ENCODE measurements at regions not wholly inside any gene's neighbourhood (a gene's known extent, or its start where the extent isn't known, plus 50 kb on each side); places are given as distances from the start of the nearest gene placed in this dataset.
"Not testable (repeated sequence)": the region's sequence is repeated elsewhere in the genome, so short reads cannot be mapped to it uniquely, and the experiment has no call there.

- H3K27ac Mint-ChIP-seq, result no peak overlapping the region
- no peaks in the 10 kb centered on the region for H3K36me3 Mint-ChIP-seq (ENCODE audit: low read depth)
- no peaks in the 10 kb centered on the region for H3K4me1 Mint-ChIP-seq (ENCODE audit: low read depth)
- H3K9me3 Mint-ChIP-seq, result no peaks in the 10 kb centered on the region
- H3K27me3 Mint-ChIP-seq (ENCODE audit: low read depth), result no peaks in the 10 kb centered on the region
- H3K4me3 Mint-ChIP-seq, result no peak overlapping the region
Measured at GRCh38 chr7:79781716-79782115, 328.2 kb upstream of the MAGI2 start.

DNA sequence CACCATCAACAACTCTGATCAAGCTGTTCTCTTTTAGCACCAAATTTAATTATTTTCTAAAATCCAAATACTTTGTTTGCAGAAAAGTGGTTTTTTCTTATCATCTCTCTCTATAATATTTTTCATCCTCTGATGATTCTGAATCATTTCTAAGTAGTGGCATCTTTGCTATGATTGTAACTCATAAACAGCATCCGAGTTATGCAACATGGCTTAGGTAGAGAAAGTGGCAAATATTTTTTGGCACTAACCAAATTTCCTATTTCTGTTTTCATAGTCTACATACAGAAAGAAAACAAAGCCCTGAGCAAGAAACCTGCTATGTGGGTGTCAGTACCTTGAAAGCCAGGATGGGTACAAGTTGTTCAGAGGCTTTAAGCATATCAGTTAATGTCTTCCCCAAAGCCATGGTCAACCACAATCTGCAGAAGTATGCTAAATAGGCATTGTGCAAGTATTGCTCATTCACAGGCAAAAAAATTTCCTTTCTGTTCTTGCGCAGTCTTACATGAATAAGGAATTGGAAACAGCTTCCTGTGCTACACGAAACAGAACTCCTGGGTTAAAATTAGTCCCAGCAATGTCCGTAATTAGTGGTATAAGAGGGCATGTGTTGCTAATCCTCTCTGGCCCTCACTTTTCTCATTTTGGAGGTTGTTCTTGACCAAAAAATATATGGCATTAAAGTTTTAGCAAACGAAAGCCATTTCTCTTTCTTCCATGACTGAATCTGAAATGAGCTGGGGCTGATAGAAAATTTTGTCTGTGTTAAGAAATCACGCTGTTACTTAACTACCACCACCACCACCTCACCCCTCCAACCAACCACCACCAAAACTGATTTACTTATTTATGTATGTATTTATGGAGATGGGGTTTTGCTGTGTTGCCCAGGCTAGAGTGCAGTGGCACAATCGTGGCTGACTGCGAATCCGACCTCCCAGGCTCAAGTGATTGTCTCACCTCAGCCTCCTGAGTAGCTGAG, 325.6 kb upstream of the MAGI2 start:
- H3K27ac Mint-ChIP-seq, result no peak overlapping the region
- no peak overlapping the region for H3K4me3 Mint-ChIP-seq
- H3K9me3 Mint-ChIP-seq, result no peaks in the 10 kb centered on the region
- H3K36me3 Mint-ChIP-seq (ENCODE audit: low read depth), result no peaks in the 10 kb centered on the region
- no peaks in the 10 kb centered on the region for H3K27me3 Mint-ChIP-seq (ENCODE audit: low read depth)
- no peaks in the 10 kb centered on the region for H3K4me1 Mint-ChIP-seq (ENCODE audit: low read depth)

- no peak overlapping the region for H3K27ac Mint-ChIP-seq
Measured at GRCh38 chr7:79775911-79776310, 322.4 kb upstream of the MAGI2 start.

GRCh38 chr7:79774150-79774549, 320.7 kb upstream of the MAGI2 start:
- H3K36me3 Mint-ChIP-seq (ENCODE audit: low read depth), result no peaks in the 10 kb centered on the region
- H3K27me3 Mint-ChIP-seq (ENCODE audit: low read depth), result no peaks in the 10 kb centered on the region
- H3K27ac Mint-ChIP-seq, result no peak overlapping the region
- H3K4me3 Mint-ChIP-seq, result no peak overlapping the region
- no peaks in the 10 kb centered on the region for H3K9me3 Mint-ChIP-seq
- H3K4me1 Mint-ChIP-seq (ENCODE audit: low read depth), result no peaks in the 10 kb centered on the region

More at GRCh38 chr7:79775911-79776310, 322.4 kb upstream of the MAGI2 start:
- H3K4me3 Mint-ChIP-seq, result no peak overlapping the region
- H3K27me3 Mint-ChIP-seq (ENCODE audit: low read depth), result no peaks in the 10 kb centered on the region
- H3K4me1 Mint-ChIP-seq (ENCODE audit: low read depth), result no peaks in the 10 kb centered on the region
- no peaks in the 10 kb centered on the region for H3K36me3 Mint-ChIP-seq (ENCODE audit: low read depth)
- no peaks in the 10 kb centered on the region for H3K9me3 Mint-ChIP-seq

DNA sequence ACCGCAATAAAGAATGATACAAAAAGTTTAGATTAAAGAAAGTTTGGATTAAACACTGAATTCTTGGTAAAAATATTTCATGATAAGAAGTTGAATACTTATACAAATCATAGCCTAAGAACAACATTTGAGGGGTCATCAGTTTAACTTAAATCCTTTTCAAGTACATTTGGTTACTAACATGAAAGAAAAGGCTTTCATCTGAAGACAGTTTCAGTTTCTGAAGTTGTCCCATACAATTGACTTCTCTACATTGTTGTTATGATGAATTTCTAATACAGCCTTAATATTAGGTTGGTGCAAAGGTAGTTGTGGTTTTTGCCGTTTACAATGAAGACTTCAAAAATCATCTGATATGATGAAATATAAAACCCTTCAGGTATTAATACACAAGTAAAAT, 317.5 kb upstream of the MAGI2 start:
- Mint-ChIP-seq H3K27ac (no peak overlapping the region), H3K4me3 (no peak overlapping the region), H3K27me3 (ENCODE audit: low read depth) (no peaks in the 10 kb centered on the region), H3K36me3 (ENCODE audit: low read depth) (no peaks in the 10 kb centered on the region), H3K4me1 (ENCODE audit: low read depth) (no peaks in the 10 kb centered on the region), H3K9me3 (no peaks in the 10 kb centered on the region)

DNA sequence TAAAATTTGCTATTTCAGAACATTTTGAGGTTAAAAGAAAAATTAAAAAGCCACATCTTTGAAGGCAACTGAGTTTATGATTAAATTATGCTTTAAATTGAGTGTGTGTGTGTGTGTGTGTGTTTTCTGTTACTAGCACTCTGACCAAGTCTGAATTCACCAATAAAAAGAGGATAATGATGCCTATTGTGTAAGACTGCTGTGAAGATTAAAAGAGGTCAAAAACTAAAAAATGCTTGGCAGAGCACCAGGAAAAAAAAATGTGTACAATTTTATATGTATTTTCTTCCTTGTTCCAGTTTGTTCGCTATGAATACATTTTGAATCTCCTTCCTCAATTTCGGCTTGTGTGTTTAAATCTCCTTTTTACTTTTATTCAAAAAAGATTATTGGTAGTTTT, 316.6 kb upstream of the MAGI2 start:
- Mint-ChIP-seq H3K9me3 (no peaks in the 10 kb centered on the region), H3K27me3 (ENCODE audit: low read depth) (no peaks in the 10 kb centered on the region), H3K4me1 (ENCODE audit: low read depth) (no peaks in the 10 kb centered on the region), H3K27ac (no peak overlapping the region), H3K36me3 (ENCODE audit: low read depth) (no peaks in the 10 kb centered on the region), H3K4me3 (no peak overlapping the region)

- not testable (repeated sequence) for H3K27ac Mint-ChIP-seq; H3K36me3 Mint-ChIP-seq (ENCODE audit: low read depth); H3K4me1 Mint-ChIP-seq (ENCODE audit: low read depth); H3K4me3 Mint-ChIP-seq; H3K27me3 Mint-ChIP-seq (ENCODE audit: low read depth); H3K9me3 Mint-ChIP-seq
Measured at GRCh38 chr7:79767876-79768560, 314.6 kb upstream of the MAGI2 start.

- H3K27me3 Mint-ChIP-seq (ENCODE audit: low read depth); H3K27ac Mint-ChIP-seq; H3K4me1 Mint-ChIP-seq (ENCODE audit: low read depth); H3K4me3 Mint-ChIP-seq; H3K9me3 Mint-ChIP-seq; H3K36me3 Mint-ChIP-seq (ENCODE audit: low read depth): not testable (repeated sequence)
Measured at GRCh38 chr7:79767192-79767591, 313.7 kb upstream of the MAGI2 start.

GRCh38 chr7:79761876-79762429, 308.5 kb upstream of the MAGI2 start:
- H3K4me3 Mint-ChIP-seq, result no peak overlapping the region
- peaks cover 3% of the 10 kb centered on the region for H3K9me3 Mint-ChIP-seq
- H3K27ac Mint-ChIP-seq, result no peak overlapping the region
- no peaks in the 10 kb centered on the region for H3K36me3 Mint-ChIP-seq (ENCODE audit: low read depth)
- no peaks in the 10 kb centered on the region for H3K27me3 Mint-ChIP-seq (ENCODE audit: low read depth)
- no peaks in the 10 kb centered on the region for H3K4me1 Mint-ChIP-seq (ENCODE audit: low read depth)

- H3K27ac Mint-ChIP-seq; H3K4me3 Mint-ChIP-seq; H3K36me3 Mint-ChIP-seq (ENCODE audit: low read depth); H3K9me3 Mint-ChIP-seq; H3K27me3 Mint-ChIP-seq (ENCODE audit: low read depth); H3K4me1 Mint-ChIP-seq (ENCODE audit: low read depth): not testable (repeated sequence)
Measured at GRCh38 chr7:79750941-79751340, 297.5 kb upstream of the MAGI2 start.

DNA sequence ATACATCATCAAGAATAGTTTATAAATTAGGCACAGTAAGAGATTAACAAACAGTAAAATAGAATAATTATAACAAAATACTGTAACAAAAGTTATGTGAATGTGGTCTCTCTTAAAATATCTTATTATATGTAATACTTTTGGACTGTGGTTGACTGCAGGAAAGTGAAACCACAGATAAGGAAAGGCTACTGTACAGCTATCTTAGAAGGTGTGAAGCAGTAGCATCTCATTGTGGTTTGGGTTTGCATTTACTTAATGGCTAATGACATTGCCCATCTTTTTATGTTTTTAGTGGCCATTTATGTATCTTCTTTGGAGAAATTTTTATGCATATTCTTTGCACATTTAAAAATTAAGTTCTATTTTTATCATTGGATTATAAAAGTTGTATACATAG, 296.4 kb upstream of the MAGI2 start:
- Mint-ChIP-seq H3K36me3 (ENCODE audit: low read depth) (no peaks in the 10 kb centered on the region), H3K4me1 (ENCODE audit: low read depth) (no peaks in the 10 kb centered on the region), H3K27ac (no peak overlapping the region), H3K9me3 (no peaks in the 10 kb centered on the region), H3K4me3 (no peak overlapping the region), H3K27me3 (ENCODE audit: low read depth) (no peaks in the 10 kb centered on the region)

DNA sequence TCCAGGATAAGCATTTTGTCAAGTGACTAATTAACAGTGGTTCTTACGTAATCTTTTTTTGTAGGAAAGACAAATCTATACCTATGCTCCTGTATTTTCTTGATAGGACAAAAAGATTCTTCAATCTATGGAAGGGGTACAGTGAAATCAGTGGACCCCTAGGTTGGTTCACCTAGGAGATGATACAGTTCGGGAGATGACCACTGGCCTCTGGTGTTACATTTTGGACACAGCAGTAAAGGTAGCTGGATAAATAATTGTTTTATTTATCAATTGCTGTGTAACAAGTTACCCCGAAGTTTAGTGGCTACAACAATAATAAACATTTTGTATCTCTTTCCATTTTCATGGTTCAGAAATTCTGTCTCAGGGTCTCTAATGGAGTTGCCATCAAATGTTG, 288.2 kb upstream of the MAGI2 start:
- no peaks in the 10 kb centered on the region for H3K36me3 Mint-ChIP-seq (ENCODE audit: low read depth)
- H3K4me3 Mint-ChIP-seq, result no peak overlapping the region
- H3K27me3 Mint-ChIP-seq (ENCODE audit: low read depth), result no peaks in the 10 kb centered on the region
- no peaks in the 10 kb centered on the region for H3K9me3 Mint-ChIP-seq
- no peak overlapping the region for H3K27ac Mint-ChIP-seq
- no peaks in the 10 kb centered on the region for H3K4me1 Mint-ChIP-seq (ENCODE audit: low read depth)

- Mint-ChIP-seq H3K4me3 (no peak overlapping the region), H3K27ac (no peak overlapping the region), H3K9me3 (no peaks in the 10 kb centered on the region), H3K4me1 (ENCODE audit: low read depth) (no peaks in the 10 kb centered on the region), H3K36me3 (ENCODE audit: low read depth) (no peaks in the 10 kb centered on the region), H3K27me3 (ENCODE audit: low read depth) (no peaks in the 10 kb centered on the region)
Measured at GRCh38 chr7:79740076-79740475, 286.6 kb upstream of the MAGI2 start.

DNA sequence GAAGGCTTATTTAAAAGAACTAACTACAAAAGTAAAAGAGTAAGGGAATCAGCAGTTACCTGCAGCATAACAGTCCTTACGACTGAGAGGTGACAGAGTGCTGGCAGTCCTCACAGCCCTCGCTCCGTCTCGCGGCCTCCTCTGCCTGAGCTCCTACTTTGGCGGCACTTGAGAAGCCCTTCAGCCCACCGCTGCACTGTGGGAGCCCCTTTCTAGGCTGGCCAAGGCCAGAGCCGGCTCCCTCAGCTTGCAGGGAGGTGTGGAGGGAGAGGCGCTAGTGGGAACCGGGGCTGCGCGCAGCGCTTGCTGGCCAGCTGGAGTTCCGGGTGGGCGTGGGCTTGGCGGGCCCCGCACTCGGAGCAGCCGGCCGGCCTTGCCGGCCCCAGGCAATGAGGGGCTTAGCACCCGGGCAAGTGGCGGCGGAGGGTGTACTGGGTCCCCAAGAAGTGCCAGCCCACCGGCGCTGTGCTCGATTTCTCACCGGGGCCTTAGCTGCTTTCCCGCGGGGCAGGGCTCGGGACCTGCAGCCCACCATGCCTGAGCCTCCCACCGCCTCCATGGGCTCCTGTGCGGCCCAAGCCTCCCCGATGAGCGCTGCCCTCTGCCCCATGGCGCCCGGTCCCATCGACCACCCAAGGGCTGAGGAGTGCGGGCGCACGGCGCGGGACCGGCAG, 285.7 kb upstream of the MAGI2 start:
- H3K27me3 Mint-ChIP-seq (ENCODE audit: low read depth); H3K36me3 Mint-ChIP-seq (ENCODE audit: low read depth); H3K4me1 Mint-ChIP-seq (ENCODE audit: low read depth); H3K9me3 Mint-ChIP-seq; H3K27ac Mint-ChIP-seq; H3K4me3 Mint-ChIP-seq: not testable (repeated sequence)
